NCI-H446 (cell line): ENCODE measurements at regions not wholly inside any gene's neighbourhood (a gene's known extent, or its start where the extent isn't known, plus 50 kb on each side); places are given as distances from the start of the nearest gene placed in this dataset.

Source experiments
- DNase-seq, 2 experiments: peaks; one replicate each; lab custom pipeline; 2025; lab: John Stamatoyannopoulos, UW

- no peak for DNase-seq
These were observed 68.1 kb upstream of the SPOCK1 start for GRCh38 chr5:137567226-137567625.

DNA sequence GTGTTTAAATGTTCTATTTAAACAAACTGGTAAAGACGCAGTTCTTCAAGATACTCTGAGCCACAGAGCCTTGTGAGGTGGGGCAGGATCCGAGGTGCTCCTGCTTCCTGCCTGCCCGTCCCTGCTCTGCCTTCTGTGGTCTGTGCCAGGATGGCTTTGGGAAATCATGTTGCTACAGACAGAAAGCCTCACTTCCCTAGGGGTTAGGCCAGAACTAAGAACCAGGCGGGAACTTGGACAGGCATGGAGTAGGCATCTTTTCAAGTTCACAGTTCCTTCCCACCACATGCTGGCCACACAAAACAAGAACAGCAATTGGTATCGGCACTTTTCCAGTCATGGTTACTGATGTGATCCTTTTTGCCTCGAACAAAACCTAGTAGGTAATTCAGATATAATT, 67.7 kb upstream of the SPOCK1 start:
- DNase-seq = no peak

GRCh38 chr5:137566118-137566541, 67.0 kb upstream of the SPOCK1 start:
- DNase-seq = no peak

DNA sequence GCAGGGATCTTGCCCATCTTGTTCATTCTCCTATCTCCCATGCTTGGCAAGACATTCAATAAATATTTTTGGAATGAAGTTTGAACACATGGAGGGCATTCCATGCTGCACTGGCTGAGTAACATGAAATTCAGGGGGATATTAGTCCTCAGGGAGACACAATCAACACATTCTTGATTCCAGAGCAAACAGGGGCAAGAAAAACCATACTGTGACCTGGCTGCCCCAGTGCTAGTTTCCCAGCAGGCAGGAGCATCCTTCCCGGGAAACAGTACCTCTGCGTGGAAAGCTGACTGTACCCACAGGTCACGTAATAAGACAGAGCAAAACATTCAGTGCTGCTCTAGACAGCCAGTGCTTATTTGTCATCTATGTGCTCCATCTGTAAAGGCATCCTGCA, 66.3 kb upstream of the SPOCK1 start:
- DNase-seq = peak in 1 of 2 experiments; percentile 6

- DNase-seq = no peak
These were observed 65.4 kb upstream of the SPOCK1 start for GRCh38 chr5:137564398-137564961.

DNA sequence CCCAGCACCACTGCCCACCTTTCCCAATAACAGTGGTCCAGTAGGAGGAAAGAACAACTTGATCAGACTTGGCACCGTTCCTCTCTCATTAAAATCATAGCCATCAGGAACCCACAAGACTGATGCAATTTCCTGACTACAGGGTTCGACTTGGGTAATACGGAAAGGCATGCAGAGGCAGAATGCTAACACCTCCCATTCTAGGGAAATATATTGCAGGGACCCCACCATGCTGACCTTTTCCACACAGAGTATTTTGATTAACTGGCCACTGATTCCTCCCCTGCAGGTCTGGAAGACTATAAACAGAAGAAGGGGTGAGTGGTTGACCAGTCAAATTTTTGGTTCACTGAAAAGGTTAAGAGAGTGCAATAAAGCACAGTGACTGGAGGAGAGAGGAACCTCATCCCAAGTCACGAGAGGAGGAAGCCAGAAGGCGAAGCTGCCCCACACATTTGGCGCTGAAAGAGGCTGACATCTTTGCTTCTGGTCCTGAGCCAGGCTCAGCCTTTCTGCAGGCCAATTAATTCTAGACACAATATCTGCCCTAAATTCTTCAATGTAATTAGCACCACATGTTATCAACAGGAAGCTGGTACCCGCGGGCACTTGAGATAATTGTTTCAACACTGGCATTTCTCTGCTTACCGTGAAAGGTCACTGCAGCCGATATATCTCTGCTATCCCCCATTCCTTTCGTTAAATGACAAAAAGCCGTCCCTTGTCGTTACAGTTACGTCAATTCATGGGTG, 64.7 kb upstream of the SPOCK1 start:
- DNase-seq = peak; percentile 14 to 53

- DNase-seq = no peak
These were observed 64.1 kb upstream of the SPOCK1 start for GRCh38 chr5:137563301-137563645.

DNA sequence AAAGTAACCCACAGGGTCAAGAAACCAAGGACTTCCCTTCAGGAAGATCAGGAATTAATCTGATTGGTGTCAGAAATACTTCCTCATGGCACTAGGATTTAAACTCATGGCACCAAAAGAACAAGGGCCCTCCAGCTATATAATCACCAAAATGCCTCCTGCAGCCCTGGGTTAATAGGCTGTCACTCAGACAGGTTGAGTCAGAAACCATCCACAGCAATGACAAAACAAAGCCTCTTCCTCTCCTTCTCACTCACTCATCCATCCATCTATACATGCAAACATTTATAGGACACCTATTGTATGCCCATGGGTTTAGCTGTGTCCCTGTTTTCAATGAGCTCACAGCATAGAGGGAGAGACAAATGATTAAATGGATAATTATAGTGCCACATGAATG, 62.5 kb upstream of the SPOCK1 start:
- DNase-seq = no peak

- no peak for DNase-seq
These were observed 61.3 kb upstream of the SPOCK1 start for GRCh38 chr5:137560420-137560819.
